ENCODE measurements at regions not wholly inside any gene's neighbourhood (a gene's known extent, or its start where the extent isn't known, plus 50 kb on each side); places are given as distances from the start of the nearest gene placed in this dataset.

- BruUV-seq (replicated peaks) = no TSS peak
- no peaks in the 10 kb centered on the region for H3K27me3 ChIP-seq (replicated peaks in 1 of 2; ENCODE audit: control insufficient read depth in 2 of 2, insufficient read depth in 2 of 2, low read length in 1 of 2)
- no peaks in the 10 kb centered on the region for H3K36me3 ChIP-seq (ENCODE audit: control insufficient read depth in 2 of 2, insufficient read depth in 2 of 2, low read length in 1 of 2)
- no peaks in the 10 kb centered on the region for H3K4me1 ChIP-seq (ENCODE audit: control insufficient read depth, insufficient read depth, low read length)
- ChIA-PET RAD21 (ENCODE audit: unreplicated experiment) (no interaction called here), SMC1A (ENCODE audit: uncharacterized antibody, unreplicated experiment) (no interaction called here), POLR2A (no interaction called here), CTCF (no interaction called here)
- H4K20me1 ChIP-seq (ENCODE audit: control insufficient read depth, insufficient read depth) = no peaks in the 10 kb centered on the region
- TF ChIP-seq ELK1 (IDR thresholded peaks at IDR 0.05; ENCODE audit: low read depth, low read length) (no peak), E2F4 (IDR thresholded peaks at IDR 0.05; ENCODE audit: low read depth, low read length) (no peak), BMI1 (IDR thresholded peaks at IDR 0.05; ENCODE audit: borderline replicate concordance) (no peak)
- ATAC-seq (no peak), DNase-seq (ENCODE audit: low read depth, low spot score) (no peak), FAIRE-seq (no peak)
- H2AFZ ChIP-seq (ENCODE audit: control insufficient read depth, low read depth, low read length) = no peak overlapping the region
- intact Hi-C loops (cut with micrococcal nuclease; ENCODE audit: unreplicated experiment) = no loop called here
- in situ Hi-C loops (cut with MboI) = no loop called here
- H3K27ac ChIP-seq (ENCODE audit: control insufficient read depth, insufficient read depth) = no peak overlapping the region
- H3K79me2 ChIP-seq (ENCODE audit: control insufficient read depth, insufficient read depth, low read length) = no peaks in the 10 kb centered on the region
- WGBS (ENCODE audit: insufficient coverage, insufficient replicate concordance, low lambda C conversion rate, missing lambda C conversion rate) = 29% methylated on average over 2 of the region's 2 CpGs
- no peaks in the 10 kb centered on the region for H3K9me3 ChIP-seq (replicated peaks; ENCODE audit: control insufficient read depth, insufficient read depth, low read length)
- no peak overlapping the region for H3K4me3 ChIP-seq
- H3K9ac ChIP-seq (ENCODE audit: control insufficient read depth, insufficient read depth, low read length) = no peak overlapping the region
- H3K4me2 ChIP-seq (ENCODE audit: control insufficient read depth, insufficient read depth) = no peak overlapping the region
Observed at GRCh38 chr3:161890147-161890625, 393.6 kb downstream of the OTOL1 start.

GRCh38 chr3:161893972-161894371 is 397.4 kb downstream of the OTOL1 start:
- no TSS peak for BruUV-seq (replicated peaks)
- H3K4me2 ChIP-seq (ENCODE audit: control insufficient read depth, insufficient read depth) = no peak overlapping the region
- FAIRE-seq (no peak), ATAC-seq (no peak), DNase-seq (ENCODE audit: low read depth, low spot score) (no peak)
- intact Hi-C loops (cut with micrococcal nuclease; ENCODE audit: unreplicated experiment) (no loop called here), in situ Hi-C loops (cut with MboI) (no loop called here)
- H3K27ac ChIP-seq (ENCODE audit: control insufficient read depth, insufficient read depth) = no peak overlapping the region
- no peaks in the 10 kb centered on the region for H3K79me2 ChIP-seq (ENCODE audit: control insufficient read depth, insufficient read depth, low read length)
- H3K4me3 ChIP-seq = no peak overlapping the region
- H3K9ac ChIP-seq (ENCODE audit: control insufficient read depth, insufficient read depth, low read length) = no peak overlapping the region
- H2AFZ ChIP-seq (ENCODE audit: control insufficient read depth, low read depth, low read length) = no peak overlapping the region
- no peaks in the 10 kb centered on the region for H3K9me3 ChIP-seq (replicated peaks; ENCODE audit: control insufficient read depth, insufficient read depth, low read length)
- ChIA-PET RAD21 (ENCODE audit: unreplicated experiment) (no interaction called here), CTCF (interaction anchor here (1.2 kb wide), 1 partner anchor 9 kb away, joined by 3 read pairs; no protein-coding TSS in a partner anchor), SMC1A (ENCODE audit: uncharacterized antibody, unreplicated experiment) (no interaction called here), POLR2A (no interaction called here)
- H4K20me1 ChIP-seq (ENCODE audit: control insufficient read depth, insufficient read depth) = no peaks in the 10 kb centered on the region
- H3K27me3 ChIP-seq (replicated peaks in 1 of 2; ENCODE audit: control insufficient read depth in 2 of 2, insufficient read depth in 2 of 2, low read length in 1 of 2) = no peaks in the 10 kb centered on the region
- H3K4me1 ChIP-seq (ENCODE audit: control insufficient read depth, insufficient read depth, low read length) = no peaks in the 10 kb centered on the region
- no peaks in the 10 kb centered on the region for H3K36me3 ChIP-seq (ENCODE audit: control insufficient read depth in 2 of 2, insufficient read depth in 2 of 2, low read length in 1 of 2)
- WGBS (ENCODE audit: insufficient coverage, insufficient replicate concordance, low lambda C conversion rate, missing lambda C conversion rate) = 0% methylated on average over 1 of the region's 1 CpG
- TF ChIP-seq CUX1 (IDR thresholded peaks at IDR 0.05; ENCODE audit: insufficient replicate concordance, low read depth, low read length) = no peak
- TF ChIP-seq BCLAF1 (IDR thresholded peaks at IDR 0.05) = no peak
- TF ChIP-seq NFIC (IDR thresholded peaks at IDR 0.05; ENCODE audit: low read depth, low read length) = no peak
- TF ChIP-seq HDAC6 (IDR thresholded peaks at IDR 0.05; ENCODE audit: unreplicated experiment) = no peak
